ENCODE measurements at regions not wholly inside any gene's neighbourhood (a gene's known extent, or its start where the extent isn't known, plus 50 kb on each side); places are given as distances from the start of the nearest gene placed in this dataset.

DNA sequence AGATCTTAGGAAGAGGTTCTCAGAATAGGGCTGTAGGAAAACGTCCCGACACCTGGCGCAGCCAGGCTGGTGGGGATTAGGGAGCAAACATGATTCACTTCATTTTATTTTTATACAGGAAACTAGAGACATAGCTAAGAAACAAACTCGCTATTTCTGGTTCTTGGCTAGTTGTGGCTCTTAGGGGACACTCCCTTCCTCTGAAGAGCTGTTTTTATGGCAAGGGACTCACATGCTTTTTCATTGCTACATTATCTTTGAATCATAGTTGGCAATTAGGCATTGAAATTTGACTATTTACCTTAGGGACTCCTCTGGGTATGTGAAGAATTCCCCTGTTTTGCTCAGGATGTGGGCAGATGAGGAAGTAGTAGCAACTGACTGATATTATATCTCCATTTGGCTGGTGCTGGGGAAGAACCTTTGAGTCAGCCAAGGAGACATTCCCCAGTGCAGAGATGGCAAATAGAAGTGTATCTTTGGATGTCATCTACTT is 174.5 kb downstream of the SMIM20 start:
- H4K20me1 ChIP-seq (ENCODE audit: insufficient read depth, low read length), result no peaks in the 10 kb centered on the region
- no peaks in the 10 kb centered on the region for H3K9me3 ChIP-seq (ENCODE audit: low read length)
- TF ChIP-seq, protein P1, sequence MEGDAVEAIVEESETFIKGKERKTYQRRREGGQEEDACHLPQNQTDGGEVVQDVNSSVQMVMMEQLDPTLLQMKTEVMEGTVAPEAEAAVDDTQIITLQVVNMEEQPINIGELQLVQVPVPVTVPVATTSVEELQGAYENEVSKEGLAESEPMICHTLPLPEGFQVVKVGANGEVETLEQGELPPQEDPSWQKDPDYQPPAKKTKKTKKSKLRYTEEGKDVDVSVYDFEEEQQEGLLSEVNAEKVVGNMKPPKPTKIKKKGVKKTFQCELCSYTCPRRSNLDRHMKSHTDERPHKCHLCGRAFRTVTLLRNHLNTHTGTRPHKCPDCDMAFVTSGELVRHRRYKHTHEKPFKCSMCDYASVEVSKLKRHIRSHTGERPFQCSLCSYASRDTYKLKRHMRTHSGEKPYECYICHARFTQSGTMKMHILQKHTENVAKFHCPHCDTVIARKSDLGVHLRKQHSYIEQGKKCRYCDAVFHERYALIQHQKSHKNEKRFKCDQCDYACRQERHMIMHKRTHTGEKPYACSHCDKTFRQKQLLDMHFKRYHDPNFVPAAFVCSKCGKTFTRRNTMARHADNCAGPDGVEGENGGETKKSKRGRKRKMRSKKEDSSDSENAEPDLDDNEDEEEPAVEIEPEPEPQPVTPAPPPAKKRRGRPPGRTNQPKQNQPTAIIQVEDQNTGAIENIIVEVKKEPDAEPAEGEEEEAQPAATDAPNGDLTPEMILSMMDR (IDR thresholded peaks at IDR 0.05; ENCODE audit: low read length), result no peak
- TF ChIP-seq EZH2 (IDR thresholded peaks at IDR 0.05; ENCODE audit: borderline replicate concordance, low read length), result no peak
- no peak overlapping the region for H3K27ac ChIP-seq (ENCODE audit: low read depth, low read length, poor library complexity, severe bottlenecking)
- H3K9ac ChIP-seq (ENCODE audit: low read length), result no peak overlapping the region
- no peak overlapping the region for H3K4me3 ChIP-seq (ENCODE audit: low read depth, low read length, poor library complexity, severe bottlenecking)
- H3K27me3 ChIP-seq (ENCODE audit: insufficient read depth, low read length), result no peaks in the 10 kb centered on the region
- H3F3A ChIP-seq (ENCODE audit: insufficient read depth, low read length), result no peaks in the 10 kb centered on the region
- H3K79me2 ChIP-seq (ENCODE audit: insufficient read depth, low read length), result no peaks in the 10 kb centered on the region
- H3K4me1 ChIP-seq (ENCODE audit: insufficient read depth, low read length, severe bottlenecking), result no peaks in the 10 kb centered on the region
- H3K4me2 ChIP-seq (ENCODE audit: low read length), result no peak overlapping the region
- no peaks in the 10 kb centered on the region for H3K36me3 ChIP-seq (ENCODE audit: insufficient read depth, low read length)
- H3K9me2 ChIP-seq (ENCODE audit: low read depth, low read length), result no peaks in the 10 kb centered on the region
- H2AFZ ChIP-seq (ENCODE audit: low read length), result no peak overlapping the region

DNA sequence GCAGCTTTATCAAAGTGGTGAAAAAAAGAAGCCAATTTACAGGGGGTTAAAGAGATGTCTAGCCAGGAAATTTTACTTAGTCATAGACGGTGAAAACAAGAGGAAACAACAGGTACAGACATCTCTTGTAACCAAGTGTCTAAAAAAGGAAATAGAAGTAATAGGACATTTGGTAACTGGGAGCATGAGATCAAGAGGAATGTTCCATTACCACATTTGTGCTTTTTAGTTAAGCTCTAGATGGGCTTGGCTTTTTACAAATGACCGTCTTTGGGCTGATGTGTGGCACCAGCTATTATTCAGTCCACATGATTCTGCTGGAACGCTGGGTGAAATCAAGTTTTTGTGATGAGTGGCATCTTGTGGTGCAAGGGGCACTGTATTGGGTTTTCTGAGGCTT is 179.5 kb downstream of the SMIM20 start:
- no peaks in the 10 kb centered on the region for H3K79me2 ChIP-seq (ENCODE audit: insufficient read depth, low read length)
- TF ChIP-seq, protein P1 (IDR thresholded peaks at IDR 0.05; ENCODE audit: low read length), result no peak
- no peak for TF ChIP-seq EZH2 (IDR thresholded peaks at IDR 0.05; ENCODE audit: borderline replicate concordance, low read length)

DNA sequence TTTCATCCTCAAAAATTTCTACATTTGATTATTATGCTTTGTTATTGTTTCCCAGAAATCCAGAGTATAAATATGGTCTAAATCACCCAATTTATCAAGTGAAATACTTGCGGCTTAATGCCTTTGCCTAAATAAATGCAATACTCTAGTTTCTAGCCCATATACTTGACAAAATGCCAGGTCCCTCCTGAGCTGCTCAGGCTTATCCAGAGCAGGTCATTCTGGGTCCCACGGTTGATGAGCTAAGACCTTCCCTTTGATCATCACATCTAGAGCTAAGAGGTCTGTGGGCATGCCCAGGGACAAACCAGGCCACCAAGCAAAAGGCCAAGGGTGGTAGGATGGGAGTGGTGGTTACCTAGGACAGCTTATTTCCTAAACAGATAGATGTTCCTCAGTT is 180.1 kb downstream of the SMIM20 start:
- Histone ChIP-seq H3K9ac (ENCODE audit: low read length) (no peak overlapping the region), H3K9me3 (ENCODE audit: low read length) (no peaks in the 10 kb centered on the region), H3K27me3 (ENCODE audit: insufficient read depth, low read length) (no peaks in the 10 kb centered on the region), H2AFZ (ENCODE audit: low read length) (no peak overlapping the region), H3K79me2 (ENCODE audit: insufficient read depth, low read length) (no peaks in the 10 kb centered on the region), H3K9me2 (ENCODE audit: low read depth, low read length) (no peaks in the 10 kb centered on the region), H3K4me3 (ENCODE audit: low read depth, low read length, poor library complexity, severe bottlenecking) (no peak overlapping the region), H3K27ac (ENCODE audit: low read depth, low read length, poor library complexity, severe bottlenecking) (no peak overlapping the region), H4K20me1 (ENCODE audit: insufficient read depth, low read length) (no peaks in the 10 kb centered on the region), H3K4me2 (ENCODE audit: low read length) (no peak overlapping the region), H3F3A (ENCODE audit: insufficient read depth, low read length) (no peaks in the 10 kb centered on the region), H3K36me3 (ENCODE audit: insufficient read depth, low read length) (no peaks in the 10 kb centered on the region), H3K4me1 (ENCODE audit: insufficient read depth, low read length, severe bottlenecking) (no peaks in the 10 kb centered on the region)
- TF ChIP-seq, protein P1 (IDR thresholded peaks at IDR 0.05; ENCODE audit: low read length), result no peak
- TF ChIP-seq EZH2 (IDR thresholded peaks at IDR 0.05; ENCODE audit: borderline replicate concordance, low read length), result no peak

More for the DNA sequence above, 179.5 kb downstream of the SMIM20 start:
- Histone ChIP-seq H4K20me1 (ENCODE audit: insufficient read depth, low read length) (no peaks in the 10 kb centered on the region), H2AFZ (ENCODE audit: low read length) (no peak overlapping the region), H3K9me3 (ENCODE audit: low read length) (no peaks in the 10 kb centered on the region), H3K9ac (ENCODE audit: low read length) (no peak overlapping the region), H3K27ac (ENCODE audit: low read depth, low read length, poor library complexity, severe bottlenecking) (no peak overlapping the region), H3K9me2 (ENCODE audit: low read depth, low read length) (no peaks in the 10 kb centered on the region), H3K4me1 (ENCODE audit: insufficient read depth, low read length, severe bottlenecking) (no peaks in the 10 kb centered on the region), H3K27me3 (ENCODE audit: insufficient read depth, low read length) (no peaks in the 10 kb centered on the region), H3K4me3 (ENCODE audit: low read depth, low read length, poor library complexity, severe bottlenecking) (no peak overlapping the region), H3K36me3 (ENCODE audit: insufficient read depth, low read length) (no peaks in the 10 kb centered on the region), H3F3A (ENCODE audit: insufficient read depth, low read length) (no peaks in the 10 kb centered on the region), H3K4me2 (ENCODE audit: low read length) (no peak overlapping the region)

Measured in OCI-LY1 (cell line).